ENCODE measurements at regions not wholly inside any gene's neighbourhood (a gene's known extent, or its start where the extent isn't known, plus 50 kb on each side); places are given as distances from the start of the nearest gene placed in this dataset.

GRCh38 chr15:89035150-89035549 is 53.1 kb upstream of the ABHD2 start:
- no peak for TF ChIP-seq CTCF (IDR thresholded peaks at IDR 0.05)
- Histone ChIP-seq H3K9me3 (no peaks in the 10 kb centered on the region), H3K4me1 (no peaks in the 10 kb centered on the region), H3K4me3 (no peak overlapping the region), H3K27ac (no peak overlapping the region), H3K36me3 (no peaks in the 10 kb centered on the region), H3K27me3 (no peaks in the 10 kb centered on the region)
- no peak for DNase-seq (ENCODE audit: low spot score)

DNA sequence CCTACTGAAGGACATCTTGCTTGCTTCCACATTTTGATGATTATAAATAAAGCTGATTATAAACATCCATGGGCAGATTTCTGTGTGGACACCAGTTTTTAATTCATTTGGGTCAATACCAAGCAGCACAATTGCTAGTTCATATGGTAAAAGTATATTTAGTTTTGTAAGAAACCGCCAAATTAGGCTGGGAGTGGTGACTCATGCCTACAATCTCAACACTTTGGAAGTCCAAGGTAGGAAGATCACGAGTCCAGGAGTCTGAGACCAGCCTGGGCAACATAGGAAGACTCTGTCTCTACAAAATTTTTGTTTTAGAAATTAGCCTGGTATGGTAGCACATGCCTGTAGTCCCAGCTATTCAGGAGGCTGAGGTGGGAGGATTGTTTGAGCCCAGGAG is 52.6 kb upstream of the ABHD2 start:
- Histone ChIP-seq H3K27ac (no peak overlapping the region), H3K4me3 (no peak overlapping the region), H3K36me3 (no peaks in the 10 kb centered on the region), H3K9me3 (no peaks in the 10 kb centered on the region), H3K27me3 (no peaks in the 10 kb centered on the region), H3K4me1 (no peaks in the 10 kb centered on the region)
- no peak for DNase-seq (ENCODE audit: low spot score)
- no peak for TF ChIP-seq CTCF (IDR thresholded peaks at IDR 0.05)

DNA sequence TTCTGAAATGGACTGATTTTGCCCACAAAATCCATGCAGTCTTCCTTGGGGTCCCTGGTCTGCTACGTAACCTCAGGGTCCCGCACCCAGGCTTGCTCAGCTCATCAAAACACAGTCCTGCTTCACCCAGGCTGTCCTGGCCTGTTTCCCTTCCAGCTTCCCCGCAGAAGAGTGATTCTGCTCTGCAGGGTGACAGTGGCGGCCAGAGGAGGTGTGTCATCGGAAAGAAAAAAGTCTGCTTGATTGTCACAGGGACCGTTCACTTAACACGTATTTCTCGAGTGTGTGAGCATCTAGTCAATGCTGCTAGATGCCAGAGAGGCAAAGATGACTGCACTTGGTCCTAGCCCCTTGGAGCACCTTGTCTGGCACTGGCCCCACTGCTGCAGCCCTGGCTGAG is 50.1 kb upstream of the ABHD2 start:
- no peak for DNase-seq (ENCODE audit: low spot score)
- Histone ChIP-seq H3K27ac (no peak overlapping the region), H3K9me3 (no peaks in the 10 kb centered on the region), H3K36me3 (no peaks in the 10 kb centered on the region), H3K27me3 (no peaks in the 10 kb centered on the region), H3K4me1 (no peaks in the 10 kb centered on the region), H3K4me3 (no peak overlapping the region)
- no peak for TF ChIP-seq CTCF (IDR thresholded peaks at IDR 0.05)

Data from right atrium auricular region (tissue), 2 donors.